HL-60 (cell line): ENCODE measurements at regions not wholly inside any gene's neighbourhood (a gene's known extent, or its start where the extent isn't known, plus 50 kb on each side); places are given as distances from the start of the nearest gene placed in this dataset.

Experiments
- DNase-seq, 2 experiments: peaks; one replicate each; pipeline ENCODE4 v3.0.0-alpha.2; 2010 to 2020; ENCODE audit warnings: low read depth in 1 of 2, low spot score in 1 of 2
- H3K27ac ChIP-seq: fragments of 250-450 bp; sonication (Bioruptor Pico); replicated peaks from 2 replicates; pipeline ENCODE4 v1.5.1; 2020; ENCODE audit warnings: mild to moderate bottlenecking, moderate library complexity
- H3K27me3 ChIP-seq: fragments of 250-450 bp; sonication (Bioruptor Pico); 2 replicates; pipeline ENCODE4 v1.5.1; 2021; ENCODE audit warnings: mild to moderate bottlenecking, moderate library complexity; ENCODE audit not compliant: insufficient read depth, poor library complexity, severe bottlenecking
- H3K4me3 ChIP-seq: replicated peaks from 2 replicates; pipeline ENCODE4 v1.5.1; 2011; ENCODE audit warnings: mild to moderate bottlenecking, control low read depth, low read length; ENCODE audit not compliant: insufficient read depth
- GABPA ChIP-seq: IDR thresholded peaks from 2 replicates; pipeline ENCODE4 v1.6.1; 2012; ENCODE audit warnings: low read depth
- POLR2AphosphoS5 ChIP-seq: IDR thresholded peaks from 2 replicates; pipeline ENCODE4 v1.6.1; 2012; ENCODE audit warnings: low read depth
- SPI1 ChIP-seq: IDR thresholded peaks from 2 replicates; pipeline ENCODE4 v1.6.1; 2012; ENCODE audit warnings: low read depth, mild to moderate bottlenecking, borderline replicate concordance
- TF ChIP-seq, protein P1 (sequence below): IDR thresholded peaks from 2 replicates; pipeline ENCODE4 v1.6.1; 2012; ENCODE audit warnings: low read depth; ENCODE audit not compliant: insufficient replicate concordance
- TF ChIP-seq, protein P2 (sequence below): IDR thresholded peaks from one replicate; pipeline ENCODE4 v1.5.1; 2011; ENCODE audit warnings: low read length, control low read depth, inconsistent platforms; ENCODE audit not compliant: insufficient read depth

DNA sequence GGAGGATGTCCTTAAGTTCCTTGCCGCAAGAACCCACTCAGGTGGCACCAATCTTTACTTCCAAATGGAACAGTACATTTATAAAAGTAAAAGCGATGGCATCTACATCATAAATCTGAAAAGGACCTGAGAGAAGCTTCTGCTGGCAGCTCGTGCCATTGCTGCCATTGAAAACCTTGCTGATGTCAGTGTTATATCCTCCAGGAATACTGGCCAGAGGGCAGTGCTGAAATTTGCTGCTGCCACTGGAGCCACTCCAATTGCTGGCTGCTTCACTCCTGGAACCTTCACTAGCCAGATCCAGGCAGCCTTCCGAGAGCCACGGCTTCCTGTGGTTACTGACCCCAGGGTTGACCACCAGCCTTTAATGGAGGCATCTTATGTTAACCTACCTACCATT, 191.7 kb downstream of the TRIM27 start:
- TF ChIP-seq, protein P1, sequence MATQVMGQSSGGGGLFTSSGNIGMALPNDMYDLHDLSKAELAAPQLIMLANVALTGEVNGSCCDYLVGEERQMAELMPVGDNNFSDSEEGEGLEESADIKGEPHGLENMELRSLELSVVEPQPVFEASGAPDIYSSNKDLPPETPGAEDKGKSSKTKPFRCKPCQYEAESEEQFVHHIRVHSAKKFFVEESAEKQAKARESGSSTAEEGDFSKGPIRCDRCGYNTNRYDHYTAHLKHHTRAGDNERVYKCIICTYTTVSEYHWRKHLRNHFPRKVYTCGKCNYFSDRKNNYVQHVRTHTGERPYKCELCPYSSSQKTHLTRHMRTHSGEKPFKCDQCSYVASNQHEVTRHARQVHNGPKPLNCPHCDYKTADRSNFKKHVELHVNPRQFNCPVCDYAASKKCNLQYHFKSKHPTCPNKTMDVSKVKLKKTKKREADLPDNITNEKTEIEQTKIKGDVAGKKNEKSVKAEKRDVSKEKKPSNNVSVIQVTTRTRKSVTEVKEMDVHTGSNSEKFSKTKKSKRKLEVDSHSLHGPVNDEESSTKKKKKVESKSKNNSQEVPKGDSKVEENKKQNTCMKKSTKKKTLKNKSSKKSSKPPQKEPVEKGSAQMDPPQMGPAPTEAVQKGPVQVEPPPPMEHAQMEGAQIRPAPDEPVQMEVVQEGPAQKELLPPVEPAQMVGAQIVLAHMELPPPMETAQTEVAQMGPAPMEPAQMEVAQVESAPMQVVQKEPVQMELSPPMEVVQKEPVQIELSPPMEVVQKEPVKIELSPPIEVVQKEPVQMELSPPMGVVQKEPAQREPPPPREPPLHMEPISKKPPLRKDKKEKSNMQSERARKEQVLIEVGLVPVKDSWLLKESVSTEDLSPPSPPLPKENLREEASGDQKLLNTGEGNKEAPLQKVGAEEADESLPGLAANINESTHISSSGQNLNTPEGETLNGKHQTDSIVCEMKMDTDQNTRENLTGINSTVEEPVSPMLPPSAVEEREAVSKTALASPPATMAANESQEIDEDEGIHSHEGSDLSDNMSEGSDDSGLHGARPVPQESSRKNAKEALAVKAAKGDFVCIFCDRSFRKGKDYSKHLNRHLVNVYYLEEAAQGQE = no peak
- no peak for TF ChIP-seq POLR2AphosphoS5
- no peak for TF ChIP-seq SPI1
- no peak for TF ChIP-seq GABPA
- Histone ChIP-seq H3K27me3 (no peaks in the 10 kb centered on the region), H3K27ac (no peak overlapping the region), H3K4me3 (no peak overlapping the region)
- DNase-seq = no peak

DNA sequence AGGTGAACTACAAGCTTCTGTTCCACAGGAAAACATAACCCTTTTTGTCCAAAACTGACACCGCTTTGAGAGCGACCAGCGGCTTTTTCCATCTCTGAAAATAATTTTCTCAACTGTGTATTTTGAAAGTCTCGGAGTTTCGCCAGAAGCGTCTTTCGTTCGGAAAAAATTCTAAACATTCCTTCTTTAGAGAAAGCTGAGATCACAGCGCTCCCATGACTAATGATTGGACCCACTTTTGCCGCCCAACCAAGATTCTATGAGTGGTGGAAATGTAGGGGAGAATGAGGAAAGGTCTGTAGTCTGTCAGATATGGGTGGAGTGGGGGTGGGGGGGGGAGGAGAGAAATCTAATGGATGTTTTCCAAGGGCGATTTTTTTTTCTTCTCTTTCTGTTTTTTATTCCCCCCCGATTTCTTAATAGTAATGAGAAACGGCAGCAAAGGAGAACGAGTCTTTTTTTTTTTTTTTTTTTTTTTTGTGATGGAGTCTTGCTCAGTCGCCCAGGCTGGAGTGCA, 189.3 kb downstream of the TRIM27 start:
- no peak overlapping the region for H3K27ac ChIP-seq
- DNase-seq = no peak
- no peaks in the 10 kb centered on the region for H3K27me3 ChIP-seq
- TF ChIP-seq SPI1 (no peak), POLR2AphosphoS5 (no peak), GABPA (no peak)
- TF ChIP-seq, protein P2, sequence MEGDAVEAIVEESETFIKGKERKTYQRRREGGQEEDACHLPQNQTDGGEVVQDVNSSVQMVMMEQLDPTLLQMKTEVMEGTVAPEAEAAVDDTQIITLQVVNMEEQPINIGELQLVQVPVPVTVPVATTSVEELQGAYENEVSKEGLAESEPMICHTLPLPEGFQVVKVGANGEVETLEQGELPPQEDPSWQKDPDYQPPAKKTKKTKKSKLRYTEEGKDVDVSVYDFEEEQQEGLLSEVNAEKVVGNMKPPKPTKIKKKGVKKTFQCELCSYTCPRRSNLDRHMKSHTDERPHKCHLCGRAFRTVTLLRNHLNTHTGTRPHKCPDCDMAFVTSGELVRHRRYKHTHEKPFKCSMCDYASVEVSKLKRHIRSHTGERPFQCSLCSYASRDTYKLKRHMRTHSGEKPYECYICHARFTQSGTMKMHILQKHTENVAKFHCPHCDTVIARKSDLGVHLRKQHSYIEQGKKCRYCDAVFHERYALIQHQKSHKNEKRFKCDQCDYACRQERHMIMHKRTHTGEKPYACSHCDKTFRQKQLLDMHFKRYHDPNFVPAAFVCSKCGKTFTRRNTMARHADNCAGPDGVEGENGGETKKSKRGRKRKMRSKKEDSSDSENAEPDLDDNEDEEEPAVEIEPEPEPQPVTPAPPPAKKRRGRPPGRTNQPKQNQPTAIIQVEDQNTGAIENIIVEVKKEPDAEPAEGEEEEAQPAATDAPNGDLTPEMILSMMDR = no peak
- TF ChIP-seq, protein P1 = no peak
- no peak overlapping the region for H3K4me3 ChIP-seq

DNA sequence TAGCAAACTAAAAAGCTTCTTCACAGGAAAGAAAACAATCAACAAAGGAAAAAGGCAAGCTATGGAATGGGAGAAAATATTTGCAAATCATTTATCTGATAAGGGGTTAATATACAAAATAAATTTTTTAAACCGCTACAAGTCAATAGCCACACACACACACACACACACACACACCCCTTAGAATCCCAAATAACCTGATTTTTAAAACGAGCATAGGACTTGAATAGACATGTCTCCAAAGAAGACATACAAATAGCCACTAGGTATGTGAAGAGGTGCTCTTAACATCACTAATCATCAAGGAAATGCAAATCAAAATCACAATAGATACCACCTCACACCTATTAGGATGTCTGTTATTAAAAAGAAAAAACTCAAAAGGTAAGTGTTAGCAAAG, 187.7 kb downstream of the TRIM27 start:
- H3K27ac ChIP-seq = no peak overlapping the region
- TF ChIP-seq POLR2AphosphoS5 (no peak), SPI1 (no peak), GABPA (no peak)
- TF ChIP-seq, protein P2 = no peak
- TF ChIP-seq, protein P1 = no peak
- no peak for DNase-seq
- H3K27me3 ChIP-seq = no peaks in the 10 kb centered on the region
- no peak overlapping the region for H3K4me3 ChIP-seq
